DMS114 treated with DMSO at 0.1 percent for 48 hours (cell line): ENCODE measurements at regions not wholly inside any gene's neighbourhood (a gene's known extent, or its start where the extent isn't known, plus 50 kb on each side); places are given as distances from the start of the nearest gene placed in this dataset.
"Not testable (repeated sequence)": the region's sequence is repeated elsewhere in the genome, so short reads cannot be mapped to it uniquely, and the experiment has no call there.

Experiments used
- DNase-seq: peaks from one replicate; lab custom pipeline; 2025; ENCODE audit not compliant: unreplicated experiment; lab: John Stamatoyannopoulos, UW

GRCh38 chr15:31649634-31650033, 323.0 kb downstream of the KLF13 start:
- not testable (repeated sequence) for DNase-seq

- not testable (repeated sequence) for DNase-seq
These were observed 323.5 kb downstream of the KLF13 start for GRCh38 chr15:31650055-31650701.

- DNase-seq, result not testable (repeated sequence)
These were observed 330.3 kb downstream of the KLF13 start for GRCh38 chr15:31656915-31657314.

GRCh38 chr15:31660816-31661215, 334.2 kb downstream of the KLF13 start:
- DNase-seq, result no peak

- not testable (repeated sequence) for DNase-seq
These were observed 339.1 kb downstream of the KLF13 start for GRCh38 chr15:31665732-31666131.

GRCh38 chr15:31669158-31669908, 342.7 kb downstream of the KLF13 start:
- DNase-seq, result not testable (repeated sequence)

- not testable (repeated sequence) for DNase-seq
These were observed 346.6 kb downstream of the KLF13 start for GRCh38 chr15:31673263-31673662.

GRCh38 chr15:31681529-31682259, 348.6 kb upstream of the CHRNA7 start:
- not testable (repeated sequence) for DNase-seq

- DNase-seq, result not testable (repeated sequence)
These were observed 343.2 kb upstream of the CHRNA7 start for GRCh38 chr15:31687088-31687487.

- not testable (repeated sequence) for DNase-seq
These were observed 333.8 kb upstream of the CHRNA7 start for GRCh38 chr15:31696509-31696908.

GRCh38 chr15:31705076-31705678, 325.1 kb upstream of the CHRNA7 start:
- not testable (repeated sequence) for DNase-seq

GRCh38 chr15:31707944-31708702, 322.2 kb upstream of the CHRNA7 start:
- DNase-seq, result not testable (repeated sequence)

GRCh38 chr15:31708703-31709327, 321.5 kb upstream of the CHRNA7 start:
- DNase-seq, result not testable (repeated sequence)

GRCh38 chr15:31709479-31709878, 320.8 kb upstream of the CHRNA7 start:
- not testable (repeated sequence) for DNase-seq

- DNase-seq, result not testable (repeated sequence)
These were observed 319.5 kb upstream of the CHRNA7 start for GRCh38 chr15:31710806-31711205.

GRCh38 chr15:31715208-31715607, 315.1 kb upstream of the CHRNA7 start:
- not testable (repeated sequence) for DNase-seq

- DNase-seq, result not testable (repeated sequence)
These were observed 311.7 kb upstream of the CHRNA7 start for GRCh38 chr15:31718625-31719024.

- DNase-seq, result not testable (repeated sequence)
These were observed 310.8 kb upstream of the CHRNA7 start for GRCh38 chr15:31719396-31720022.

GRCh38 chr15:31723019-31723418, 307.3 kb upstream of the CHRNA7 start:
- not testable (repeated sequence) for DNase-seq
